ENCODE measurements at regions not wholly inside any gene's neighbourhood (a gene's known extent, or its start where the extent isn't known, plus 50 kb on each side); places are given as distances from the start of the nearest gene placed in this dataset.

- in situ Hi-C loops (cut with HindIII; ENCODE audit: low sequenced_read_pairs): no loop called here
- H3K4me3 ChIP-seq (ENCODE audit: low read depth, low read length): no peak overlapping the region
- TF ChIP-seq, protein P1, sequence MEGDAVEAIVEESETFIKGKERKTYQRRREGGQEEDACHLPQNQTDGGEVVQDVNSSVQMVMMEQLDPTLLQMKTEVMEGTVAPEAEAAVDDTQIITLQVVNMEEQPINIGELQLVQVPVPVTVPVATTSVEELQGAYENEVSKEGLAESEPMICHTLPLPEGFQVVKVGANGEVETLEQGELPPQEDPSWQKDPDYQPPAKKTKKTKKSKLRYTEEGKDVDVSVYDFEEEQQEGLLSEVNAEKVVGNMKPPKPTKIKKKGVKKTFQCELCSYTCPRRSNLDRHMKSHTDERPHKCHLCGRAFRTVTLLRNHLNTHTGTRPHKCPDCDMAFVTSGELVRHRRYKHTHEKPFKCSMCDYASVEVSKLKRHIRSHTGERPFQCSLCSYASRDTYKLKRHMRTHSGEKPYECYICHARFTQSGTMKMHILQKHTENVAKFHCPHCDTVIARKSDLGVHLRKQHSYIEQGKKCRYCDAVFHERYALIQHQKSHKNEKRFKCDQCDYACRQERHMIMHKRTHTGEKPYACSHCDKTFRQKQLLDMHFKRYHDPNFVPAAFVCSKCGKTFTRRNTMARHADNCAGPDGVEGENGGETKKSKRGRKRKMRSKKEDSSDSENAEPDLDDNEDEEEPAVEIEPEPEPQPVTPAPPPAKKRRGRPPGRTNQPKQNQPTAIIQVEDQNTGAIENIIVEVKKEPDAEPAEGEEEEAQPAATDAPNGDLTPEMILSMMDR (IDR thresholded peaks at IDR 0.05; ENCODE audit: low read depth, low read length): no peak
- no peak for DNase-seq (ENCODE audit: low read depth, low spot score)
Measured at GRCh38 chr5:156006026-156006647, 320.8 kb upstream of the SGCD start.

- H3K4me3 ChIP-seq (ENCODE audit: low read depth, low read length): no peak overlapping the region
- TF ChIP-seq, protein P1 (IDR thresholded peaks at IDR 0.05; ENCODE audit: low read depth, low read length): no peak
- in situ Hi-C loops (cut with HindIII; ENCODE audit: low sequenced_read_pairs): no loop called here
- no peak for DNase-seq (ENCODE audit: low read depth, low spot score)
Measured at GRCh38 chr5:156008844-156009243, 318.1 kb upstream of the SGCD start.

- DNase-seq (ENCODE audit: low read depth, low spot score): no peak
- H3K4me3 ChIP-seq (ENCODE audit: low read depth, low read length): no peak overlapping the region
- in situ Hi-C loops (cut with HindIII; ENCODE audit: low sequenced_read_pairs): no loop called here
- TF ChIP-seq, protein P1 (IDR thresholded peaks at IDR 0.05; ENCODE audit: low read depth, low read length): no peak
Measured at GRCh38 chr5:156009583-156009982, 317.4 kb upstream of the SGCD start.

- in situ Hi-C loops (cut with HindIII; ENCODE audit: low sequenced_read_pairs): no loop called here
- TF ChIP-seq, protein P1 (IDR thresholded peaks at IDR 0.05; ENCODE audit: low read depth, low read length): no peak
- no peak for DNase-seq (ENCODE audit: low read depth, low spot score)
- H3K4me3 ChIP-seq (ENCODE audit: low read depth, low read length): no peak overlapping the region
Measured at GRCh38 chr5:156015137-156015536, 311.8 kb upstream of the SGCD start.

DNA sequence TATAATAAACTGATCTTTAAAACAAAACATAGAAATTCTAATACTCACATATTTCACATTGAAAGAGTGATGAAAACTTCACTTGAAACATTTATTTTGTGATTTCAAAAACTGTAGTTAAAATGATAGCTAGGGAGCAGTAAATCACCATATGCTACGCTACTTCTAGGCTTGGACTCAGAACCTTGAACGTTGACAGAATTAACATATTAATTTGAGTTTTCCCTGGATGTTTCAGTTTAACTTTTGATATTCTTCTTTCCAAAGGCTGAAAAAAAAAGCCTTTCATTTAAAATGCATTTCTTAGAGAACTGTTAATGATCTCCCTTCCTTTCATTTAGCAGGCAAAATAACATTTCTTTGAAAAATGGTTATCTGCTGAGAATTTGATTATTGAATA is 307.8 kb upstream of the SGCD start:
- in situ Hi-C loops (cut with HindIII; ENCODE audit: low sequenced_read_pairs): no loop called here
- TF ChIP-seq, protein P1 (IDR thresholded peaks at IDR 0.05; ENCODE audit: low read depth, low read length): no peak
- no peak overlapping the region for H3K4me3 ChIP-seq (ENCODE audit: low read depth, low read length)
- no peak for DNase-seq (ENCODE audit: low read depth, low spot score)

- TF ChIP-seq, protein P1 (IDR thresholded peaks at IDR 0.05; ENCODE audit: low read depth, low read length): no peak
- in situ Hi-C loops (cut with HindIII; ENCODE audit: low sequenced_read_pairs): no loop called here
- no peak for DNase-seq (ENCODE audit: low read depth, low spot score)
- H3K4me3 ChIP-seq (ENCODE audit: low read depth, low read length): no peak overlapping the region
Measured at GRCh38 chr5:156019571-156020180, 307.3 kb upstream of the SGCD start.
